Thyroid gland (tissue), 4 donors: ENCODE measurements at regions not wholly inside any gene's neighbourhood (a gene's known extent, or its start where the extent isn't known, plus 50 kb on each side); places are given as distances from the start of the nearest gene placed in this dataset.

Experiments used
- DNase-seq, 2 donors: peaks; one replicate each; pipeline ENCODE4 v3.0.0-alpha.2; 2019
- H3K27ac ChIP-seq, 3 donors: fragments of 200-600 bp; sonication (generic); 1 replicate in 2 of 3; 2 replicates in 1 of 3; pipeline ENCODE4 v1.5.1; 2016 to 2019; ENCODE audit warnings: mild to moderate bottlenecking in 1 of 3, moderate library complexity in 1 of 3
- H3K27me3 ChIP-seq: fragments of 200-600 bp; sonication (generic); one replicate; pipeline ENCODE4 v1.5.1; 2019
- H3K36me3 ChIP-seq, 2 donors: fragments of 200-600 bp; sonication (generic); one replicate each; pipeline ENCODE4 v1.5.1; 2016 to 2019
- H3K4me1 ChIP-seq, 2 donors: fragments of 200-600 bp; sonication (generic); one replicate each; pipeline ENCODE4 v1.5.1; 2017 to 2019
- H3K4me3 ChIP-seq, 3 donors: fragments of 200-600 bp; sonication (generic); replicated peaks in 1 of 3; 1 replicate in 2 of 3; 2 replicates in 1 of 3; pipeline ENCODE4 v1.5.1; 2016; ENCODE audit warnings: mild to moderate bottlenecking in 1 of 3
- H3K9me3 ChIP-seq: fragments of 200-600 bp; sonication (generic); one replicate; pipeline ENCODE4 v1.5.1; 2017
- CTCF ChIP-seq, 6 experiments: fragments of 200-600 bp in 3 of 6; fragments of 450-650 bp in 3 of 6; sonication (generic) in 3 of 6; IDR thresholded peaks; one replicate each; pipeline ENCODE4 v1.5.1; 2016 to 2019; ENCODE audit warnings: antibody characterized with exemption in 6 of 6, mild to moderate bottlenecking in 2 of 6, inconsistent platforms in 1 of 6, moderate library complexity in 1 of 6
- POLR2A ChIP-seq, 2 donors: fragments of 450-650 bp; IDR thresholded peaks; one replicate each; pipeline ENCODE4 v1.6.1; 2017; ENCODE audit warnings: antibody characterized with exemption in 2 of 2, mild to moderate bottlenecking in 2 of 2, moderate library complexity in 1 of 2
- WGBS, 2 donors: methylation state at CpG; one replicate each; pipeline ENCODE4 v1.1.5; 2017; 5-methylcytosine and 5-hydroxymethylcytosine counted together
- intact Hi-C: fragments of 100-400 bp; cut with DNase I; formaldehyde crosslinking; loops from one replicate; pipeline ENCODE4 v1.15.1; 2023

- H3K4me3 ChIP-seq, result no peak overlapping the region
- H3K27me3 ChIP-seq, result no peaks in the 10 kb centered on the region
- H3K4me1 ChIP-seq, result no peaks in the 10 kb centered on the region
- no peak overlapping the region for H3K27ac ChIP-seq
- DNase-seq, result no peak
- WGBS, 2 donors, result no CpG with 5 or more reads among the region's 3 CpGs
- no peak for TF ChIP-seq POLR2A (IDR thresholded peaks at IDR 0.05)
- TF ChIP-seq CTCF (IDR thresholded peaks at IDR 0.05), result no peak
- H3K36me3 ChIP-seq, result no peaks in the 10 kb centered on the region
- no peaks in the 10 kb centered on the region for H3K9me3 ChIP-seq
- intact Hi-C loops, result no loop called here
These were observed 95.6 kb downstream of the RRAGB start for GRCh38 chrX:55813150-55813549.

- no peak for DNase-seq
- H3K4me3 ChIP-seq, result no peak overlapping the region
- H3K36me3 ChIP-seq, result no peaks in the 10 kb centered on the region
- no peaks in the 10 kb centered on the region for H3K9me3 ChIP-seq
- no peak overlapping the region for H3K27ac ChIP-seq
- H3K27me3 ChIP-seq, result no peaks in the 10 kb centered on the region
- no peak for TF ChIP-seq POLR2A (IDR thresholded peaks at IDR 0.05)
- no peak for TF ChIP-seq CTCF (IDR thresholded peaks at IDR 0.05)
- intact Hi-C loops, result no loop called here
- no peaks in the 10 kb centered on the region for H3K4me1 ChIP-seq
These were observed 98.0 kb downstream of the RRAGB start for GRCh38 chrX:55815546-55815945.

GRCh38 chrX:55816023-55816422, 98.5 kb downstream of the RRAGB start:
- Histone ChIP-seq H3K9me3 (no peaks in the 10 kb centered on the region), H3K27ac (no peak overlapping the region), H3K4me1 (no peaks in the 10 kb centered on the region), H3K36me3 (no peaks in the 10 kb centered on the region), H3K27me3 (no peaks in the 10 kb centered on the region), H3K4me3 (no peak overlapping the region)
- 67 to 80% methylated on average over 2 of the region's 2 CpGs for WGBS, 2 donors
- intact Hi-C loops, result no loop called here
- DNase-seq, result no peak
- TF ChIP-seq CTCF (IDR thresholded peaks at IDR 0.05) (no peak), POLR2A (IDR thresholded peaks at IDR 0.05) (no peak)

- Histone ChIP-seq H3K9me3 (no peaks in the 10 kb centered on the region), H3K36me3 (no peaks in the 10 kb centered on the region), H3K4me1 (no peaks in the 10 kb centered on the region), H3K4me3 (no peak overlapping the region), H3K27me3 (no peaks in the 10 kb centered on the region), H3K27ac (no peak overlapping the region)
- WGBS, 2 donors, result 77 to 97% methylated on average over 3 of the region's 3 CpGs
- no peak for DNase-seq
- intact Hi-C loops, result no loop called here
- TF ChIP-seq CTCF (IDR thresholded peaks at IDR 0.05), result no peak
- TF ChIP-seq POLR2A (IDR thresholded peaks at IDR 0.05), result no peak
These were observed 101.3 kb downstream of the RRAGB start for GRCh38 chrX:55818673-55819375.

- Histone ChIP-seq H3K4me3 (no peak overlapping the region), H3K27ac (no peak overlapping the region), H3K9me3 (no peaks in the 10 kb centered on the region), H3K27me3 (no peaks in the 10 kb centered on the region), H3K4me1 (no peaks in the 10 kb centered on the region), H3K36me3 (no peaks in the 10 kb centered on the region)
- no peak for TF ChIP-seq CTCF (IDR thresholded peaks at IDR 0.05)
- no peak for TF ChIP-seq POLR2A (IDR thresholded peaks at IDR 0.05)
- DNase-seq, result no peak
- WGBS, 2 donors, result 50% methylated on average over 2 of the region's 2 CpGs; no CpG with 5 or more reads in 1 of the 2 donors
- intact Hi-C loops, result no loop called here
These were observed 121.9 kb downstream of the RRAGB start for GRCh38 chrX:55839485-55839884.
